Endothelial cell of umbilical vein (primary cell): ENCODE measurements at regions not wholly inside any gene's neighbourhood (a gene's known extent, or its start where the extent isn't known, plus 50 kb on each side); places are given as distances from the start of the nearest gene placed in this dataset.
"Not testable (repeated sequence)": the region's sequence is repeated elsewhere in the genome, so short reads cannot be mapped to it uniquely, and the experiment has no call there.

Experiments used
- EZH2 ChIP-seq: IDR thresholded peaks from 2 replicates; pipeline ENCODE4 v1.6.1; 2012; ENCODE audit warnings: borderline replicate concordance, low read depth, mild to moderate bottlenecking, moderate library complexity, low read length, inconsistent platforms; ENCODE audit not compliant: severe bottlenecking
- MAX ChIP-seq: IDR thresholded peaks from 2 replicates; pipeline ENCODE4 v1.6.1; 2011; ENCODE audit not compliant: insufficient read depth, insufficient read length
- POLR2A ChIP-seq: IDR thresholded peaks from 2 replicates; pipeline ENCODE4 v1.6.1; 2012; ENCODE audit warnings: low read depth, mild to moderate bottlenecking, control low read depth, low read length
- TF ChIP-seq, protein P1 (sequence below), 2 donors: IDR thresholded peaks; 1 replicate in 1 of 2; 2 replicates in 1 of 2; pipeline ENCODE4 v1.5.1; 2011; ENCODE audit warnings: low read length in 2 of 2, mild to moderate bottlenecking in 2 of 2, moderate library complexity in 2 of 2, control low read depth in 1 of 2, inconsistent platforms in 1 of 2, low read depth in 1 of 2; ENCODE audit not compliant: insufficient read depth in 1 of 2; ENCODE audit errors: extremely low read depth in 1 of 2

DNA sequence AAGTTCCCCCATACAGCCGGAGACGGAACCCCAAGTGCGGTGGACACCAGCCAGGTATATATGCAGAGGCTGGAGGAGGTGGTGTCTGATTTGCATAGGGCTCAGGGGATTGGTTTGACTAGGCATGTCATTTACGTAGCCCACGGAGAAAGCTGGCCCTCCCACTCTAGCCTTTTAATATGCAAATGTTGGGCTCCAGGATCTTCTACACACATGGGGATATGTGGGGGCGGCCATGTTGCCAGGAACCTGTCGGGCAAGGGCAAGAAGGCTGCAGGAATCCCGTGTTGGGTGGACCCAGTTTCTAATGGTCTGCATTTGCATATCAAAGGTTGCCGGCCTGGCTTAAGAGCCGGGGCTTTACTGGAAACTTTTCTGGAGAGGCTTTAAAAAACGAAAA lies 57.4 kb downstream of the FTHL17 start:
- TF ChIP-seq, protein P1, sequence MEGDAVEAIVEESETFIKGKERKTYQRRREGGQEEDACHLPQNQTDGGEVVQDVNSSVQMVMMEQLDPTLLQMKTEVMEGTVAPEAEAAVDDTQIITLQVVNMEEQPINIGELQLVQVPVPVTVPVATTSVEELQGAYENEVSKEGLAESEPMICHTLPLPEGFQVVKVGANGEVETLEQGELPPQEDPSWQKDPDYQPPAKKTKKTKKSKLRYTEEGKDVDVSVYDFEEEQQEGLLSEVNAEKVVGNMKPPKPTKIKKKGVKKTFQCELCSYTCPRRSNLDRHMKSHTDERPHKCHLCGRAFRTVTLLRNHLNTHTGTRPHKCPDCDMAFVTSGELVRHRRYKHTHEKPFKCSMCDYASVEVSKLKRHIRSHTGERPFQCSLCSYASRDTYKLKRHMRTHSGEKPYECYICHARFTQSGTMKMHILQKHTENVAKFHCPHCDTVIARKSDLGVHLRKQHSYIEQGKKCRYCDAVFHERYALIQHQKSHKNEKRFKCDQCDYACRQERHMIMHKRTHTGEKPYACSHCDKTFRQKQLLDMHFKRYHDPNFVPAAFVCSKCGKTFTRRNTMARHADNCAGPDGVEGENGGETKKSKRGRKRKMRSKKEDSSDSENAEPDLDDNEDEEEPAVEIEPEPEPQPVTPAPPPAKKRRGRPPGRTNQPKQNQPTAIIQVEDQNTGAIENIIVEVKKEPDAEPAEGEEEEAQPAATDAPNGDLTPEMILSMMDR (IDR thresholded peaks at IDR 0.05; ENCODE audit: extremely low read depth in 1 of 2, insufficient read depth in 1 of 2, low read depth in 1 of 2, low read length in 2 of 2), result not testable (repeated sequence)
- TF ChIP-seq POLR2A, MAX, EZH2: not testable (repeated sequence)
